Endodermal cell (in vitro differentiated cells): ENCODE measurements at regions not wholly inside any gene's neighbourhood (a gene's known extent, or its start where the extent isn't known, plus 50 kb on each side); places are given as distances from the start of the nearest gene placed in this dataset.

ENCODE experiments used
- DNase-seq: peaks from one replicate; pipeline ENCODE4 v3.0.0-alpha.2; 2017
- H3K27ac ChIP-seq: 2 replicates; pipeline ENCODE4 v1.5.1; 2013; ENCODE audit warnings: mild to moderate bottlenecking, low read depth, low read length, moderate library complexity
- H3K27me3 ChIP-seq: 2 replicates; pipeline ENCODE4 v1.6.1; 2013; ENCODE audit warnings: mild to moderate bottlenecking, low read length, moderate library complexity; ENCODE audit not compliant: insufficient read depth, control insufficient read depth, poor library complexity, severe bottlenecking
- H3K36me3 ChIP-seq: 2 replicates; pipeline ENCODE4 v1.7.0; 2013; ENCODE audit warnings: mild to moderate bottlenecking, low read length, moderate library complexity; ENCODE audit not compliant: control insufficient read depth, insufficient read depth
- H3K4me1 ChIP-seq: one replicate; pipeline ENCODE4 v1.7.0; 2013; ENCODE audit warnings: low read length; ENCODE audit not compliant: control insufficient read depth, insufficient read depth
- H3K4me3 ChIP-seq: 2 replicates; pipeline ENCODE4 v1.5.1; 2013; ENCODE audit warnings: mild to moderate bottlenecking, low read length, moderate library complexity
- H3K9ac ChIP-seq: 2 replicates; pipeline ENCODE4 v1.6.1; 2013; ENCODE audit warnings: mild to moderate bottlenecking, low read length, moderate library complexity; ENCODE audit not compliant: poor library complexity, severe bottlenecking; ENCODE audit errors: extremely low read depth
- H3K9me3 ChIP-seq: 2 replicates; pipeline ENCODE4 v1.6.1; 2013; ENCODE audit warnings: mild to moderate bottlenecking, low read length, moderate library complexity; ENCODE audit not compliant: control insufficient read depth
- H3K27ac Mint-ChIP-seq: 2 replicates; pipeline ENCODE4 v1.8.0; 2020; ENCODE audit warnings: mixed read lengths
- H3K27me3 Mint-ChIP-seq: 2 replicates; pipeline ENCODE4 v1.8.0; 2021; ENCODE audit warnings: mild to moderate bottlenecking, mixed read lengths; ENCODE audit not compliant: insufficient read depth
- H3K36me3 Mint-ChIP-seq: 2 replicates; pipeline ENCODE4 v1.8.0; 2020; ENCODE audit warnings: low read depth, mixed read lengths
- H3K4me1 Mint-ChIP-seq: 2 replicates; pipeline ENCODE4 v1.8.0; 2020; ENCODE audit warnings: mixed read lengths
- H3K4me3 Mint-ChIP-seq: 2 replicates; pipeline ENCODE4 v1.8.0; 2020; ENCODE audit warnings: mild to moderate bottlenecking, moderate library complexity, mixed read lengths
- H3K9me3 Mint-ChIP-seq: 2 replicates; pipeline ENCODE4 v1.8.0; 2020; ENCODE audit warnings: mild to moderate bottlenecking, mixed read lengths
- WGBS, 2 experiments: methylation state at CpG; one replicate each; pipeline versions ENCODE4 v1.1.5 to v1.1.7; 2013; ENCODE audit warnings: missing lambda C conversion rate in 2 of 2, mixed read lengths in 1 of 2; ENCODE audit not compliant: insufficient coverage in 1 of 2, insufficient read length in 1 of 2; 5-methylcytosine and 5-hydroxymethylcytosine counted together
- TF ChIP-seq, protein P1 (sequence below): fragments of 200-600 bp; sonication (generic); conservative IDR thresholded peaks from 2 replicates; pipeline ENCODE4 v1.5.0; 2021; ENCODE audit warnings: antibody characterized with exemption, mild to moderate bottlenecking

DNA sequence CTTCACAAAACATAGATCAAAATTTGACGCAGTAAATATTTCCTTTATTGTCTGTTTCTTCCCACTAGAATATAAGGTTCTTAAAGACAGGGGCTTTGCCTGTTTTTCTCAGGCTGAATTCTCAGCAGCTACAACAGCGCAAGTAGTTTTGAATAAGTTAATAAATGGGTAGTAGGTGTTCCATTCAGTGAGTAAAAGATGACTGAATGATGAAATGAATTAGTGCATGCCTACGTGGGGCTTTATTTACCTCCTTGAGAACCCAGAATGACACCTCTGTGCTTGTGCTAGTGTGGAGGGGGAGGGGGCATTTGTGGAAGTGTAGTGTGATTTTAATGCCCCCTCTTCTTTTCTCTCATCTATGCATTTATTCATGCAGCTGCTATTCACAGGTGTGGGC lies 278.9 kb downstream of the FBXW7 start:
- H3K4me1 ChIP-seq = no peaks in the 10 kb centered on the region
- Mint-ChIP-seq H3K9me3 (peaks cover 5% of the 10 kb centered on the region), H3K36me3 (no peaks in the 10 kb centered on the region), H3K4me1 (peaks cover 4% of the 10 kb centered on the region), H3K27me3 (no peaks in the 10 kb centered on the region), H3K4me3 (no peak overlapping the region), H3K27ac (no peak overlapping the region)
- no peak overlapping the region for H3K4me3 ChIP-seq
- no peaks in the 10 kb centered on the region for H3K36me3 ChIP-seq
- no peak overlapping the region for H3K27ac ChIP-seq
- WGBS, 2 experiments = 90 to 100% methylated on average over 1 to 3 of the region's 3 CpGs
- no peak overlapping the region for H3K9ac ChIP-seq
- TF ChIP-seq, protein P1, sequence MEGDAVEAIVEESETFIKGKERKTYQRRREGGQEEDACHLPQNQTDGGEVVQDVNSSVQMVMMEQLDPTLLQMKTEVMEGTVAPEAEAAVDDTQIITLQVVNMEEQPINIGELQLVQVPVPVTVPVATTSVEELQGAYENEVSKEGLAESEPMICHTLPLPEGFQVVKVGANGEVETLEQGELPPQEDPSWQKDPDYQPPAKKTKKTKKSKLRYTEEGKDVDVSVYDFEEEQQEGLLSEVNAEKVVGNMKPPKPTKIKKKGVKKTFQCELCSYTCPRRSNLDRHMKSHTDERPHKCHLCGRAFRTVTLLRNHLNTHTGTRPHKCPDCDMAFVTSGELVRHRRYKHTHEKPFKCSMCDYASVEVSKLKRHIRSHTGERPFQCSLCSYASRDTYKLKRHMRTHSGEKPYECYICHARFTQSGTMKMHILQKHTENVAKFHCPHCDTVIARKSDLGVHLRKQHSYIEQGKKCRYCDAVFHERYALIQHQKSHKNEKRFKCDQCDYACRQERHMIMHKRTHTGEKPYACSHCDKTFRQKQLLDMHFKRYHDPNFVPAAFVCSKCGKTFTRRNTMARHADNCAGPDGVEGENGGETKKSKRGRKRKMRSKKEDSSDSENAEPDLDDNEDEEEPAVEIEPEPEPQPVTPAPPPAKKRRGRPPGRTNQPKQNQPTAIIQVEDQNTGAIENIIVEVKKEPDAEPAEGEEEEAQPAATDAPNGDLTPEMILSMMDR = no peak
- H3K9me3 ChIP-seq = peaks cover 14% of the 10 kb centered on the region
- no peaks in the 10 kb centered on the region for H3K27me3 ChIP-seq
- DNase-seq = no peak

DNA sequence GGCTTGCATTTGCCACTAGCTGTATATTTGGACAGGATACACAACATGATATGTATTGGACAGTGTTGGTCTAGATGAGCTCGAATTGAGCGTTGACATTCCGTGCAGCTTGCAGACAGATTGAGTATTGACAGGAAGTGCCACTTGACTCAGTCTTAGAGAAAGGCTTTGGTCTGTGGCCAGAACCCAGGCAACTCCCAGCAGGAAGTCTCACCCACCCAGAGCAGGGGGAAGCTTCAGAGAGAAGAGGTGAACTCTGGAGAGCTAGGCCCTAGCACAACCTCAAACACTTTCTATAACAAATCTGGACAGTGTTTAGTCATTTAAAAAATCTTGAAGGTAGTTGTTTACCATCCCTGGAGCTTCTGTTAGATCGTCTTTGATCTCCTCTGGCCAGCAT lies 280.5 kb downstream of the FBXW7 start:
- peaks cover 4% of the 10 kb centered on the region for H3K4me1 Mint-ChIP-seq

DNA sequence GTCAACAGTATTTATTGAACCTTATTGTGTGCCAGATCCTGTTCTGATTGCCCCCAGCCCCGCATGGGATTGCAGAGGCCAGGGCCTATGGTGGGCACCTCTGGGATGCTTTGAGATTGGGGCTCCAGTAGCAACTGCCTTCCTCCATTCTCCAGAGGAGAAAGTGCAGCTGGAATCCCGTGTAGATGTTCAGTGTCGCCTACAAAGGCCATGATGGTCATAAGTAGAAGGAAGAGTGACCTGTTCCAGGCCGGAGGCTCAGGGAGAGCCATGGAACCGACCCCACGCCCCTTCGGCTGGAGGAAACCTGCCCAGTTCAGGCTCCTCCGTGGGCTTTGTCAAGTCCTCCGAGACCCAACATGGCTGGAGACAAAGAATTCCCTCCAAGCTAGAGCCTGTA lies 287.5 kb downstream of the FBXW7 start:
- 93 to 100% methylated on average over 5 to 9 of the region's 9 CpGs for WGBS, 2 experiments

More for the DNA sequence above, 280.5 kb downstream of the FBXW7 start:
- Mint-ChIP-seq H3K27ac (no peak overlapping the region), H3K9me3 (peaks cover 3% of the 10 kb centered on the region), H3K27me3 (no peaks in the 10 kb centered on the region), H3K36me3 (no peaks in the 10 kb centered on the region), H3K4me3 (no peak overlapping the region)
- Histone ChIP-seq H3K27me3 (no peaks in the 10 kb centered on the region), H3K27ac (no peak overlapping the region), H3K9ac (no peak overlapping the region), H3K4me1 (no peaks in the 10 kb centered on the region), H3K36me3 (no peaks in the 10 kb centered on the region), H3K9me3 (peaks cover 10% of the 10 kb centered on the region), H3K4me3 (no peak overlapping the region)
- WGBS, 2 experiments = 87 to 88% methylated on average over 4 of the region's 4 CpGs
- TF ChIP-seq, protein P1 = no peak
- no peak for DNase-seq

More for the DNA sequence above, 287.5 kb downstream of the FBXW7 start:
- Mint-ChIP-seq H3K4me3 (no peak overlapping the region), H3K27ac (no peak overlapping the region), H3K9me3 (peaks cover 3% of the 10 kb centered on the region), H3K36me3 (no peaks in the 10 kb centered on the region), H3K4me1 (no peaks in the 10 kb centered on the region), H3K27me3 (peaks cover under 1% of the 10 kb centered on the region)
- TF ChIP-seq, protein P1 = no peak
- Histone ChIP-seq H3K36me3 (no peaks in the 10 kb centered on the region), H3K27me3 (no peaks in the 10 kb centered on the region), H3K4me3 (no peak overlapping the region), H3K9ac (no peak overlapping the region), H3K9me3 (peaks cover 6% of the 10 kb centered on the region), H3K27ac (no peak overlapping the region), H3K4me1 (no peaks in the 10 kb centered on the region)
- no peak for DNase-seq
